GM18858 (cell line): ENCODE measurements at regions not wholly inside any gene's neighbourhood (a gene's known extent, or its start where the extent isn't known, plus 50 kb on each side); places are given as distances from the start of the nearest gene placed in this dataset.
"Not testable (repeated sequence)": the region's sequence is repeated elsewhere in the genome, so short reads cannot be mapped to it uniquely, and the experiment has no call there.

ENCODE experiments used
- ATAC-seq: cut with Tn5 transposase; IDR thresholded peaks from one replicate; pipeline ENCODE4 v1.9.1; 2021; ENCODE audit not compliant: unreplicated experiment

GRCh38 chr6:76275746-76276145 is 203.3 kb upstream of the IMPG1 start:
- no peak for ATAC-seq

DNA sequence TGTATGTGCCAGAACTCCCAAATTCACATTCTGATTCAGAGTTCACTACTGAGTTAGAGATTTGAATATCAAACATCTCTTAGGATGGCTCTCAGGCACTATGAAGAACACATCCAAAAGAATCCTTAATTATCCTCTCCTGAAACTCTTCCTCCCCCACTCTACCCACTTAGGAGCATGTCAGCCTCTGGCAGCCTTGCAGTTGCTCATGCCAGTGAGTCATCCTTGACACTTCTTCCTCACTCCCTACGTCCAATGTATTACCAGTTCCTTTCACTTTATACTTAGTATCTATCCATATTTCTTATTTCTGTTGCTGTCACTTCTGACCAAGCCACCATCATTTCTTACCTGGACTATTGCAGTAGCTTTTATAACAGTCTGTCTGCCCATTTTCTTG is 192.0 kb upstream of the IMPG1 start:
- no peak for ATAC-seq

GRCh38 chr6:76262240-76262639 is 189.8 kb upstream of the IMPG1 start:
- ATAC-seq, result no peak

DNA sequence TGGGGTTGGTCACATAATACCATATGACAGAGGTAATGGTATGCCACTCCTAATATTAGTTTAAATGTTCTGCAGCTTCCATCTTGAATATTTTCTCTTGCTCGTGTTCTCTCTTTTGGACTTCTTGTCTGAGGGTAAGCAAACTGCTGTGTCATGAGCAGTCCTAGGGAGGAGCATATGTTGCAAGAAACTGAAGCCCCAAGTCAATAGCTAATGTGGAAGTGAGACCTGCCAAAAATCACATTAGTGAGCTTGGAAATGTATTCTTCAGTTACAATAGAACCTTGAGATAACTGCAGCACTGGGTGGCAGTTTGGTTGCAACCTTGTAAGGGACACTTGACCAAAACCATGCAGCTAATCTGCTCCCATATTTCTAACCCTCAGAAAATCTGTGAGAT is 178.2 kb upstream of the IMPG1 start:
- ATAC-seq, result no peak

GRCh38 chr6:76247527-76247926 is 175.1 kb upstream of the IMPG1 start:
- ATAC-seq, result no peak

- ATAC-seq, result no peak
These were observed 167.6 kb upstream of the IMPG1 start for GRCh38 chr6:76240092-76240491.

- ATAC-seq, result no peak
These were observed 158.2 kb upstream of the IMPG1 start for GRCh38 chr6:76230711-76231110.

GRCh38 chr6:76222189-76222588 is 149.7 kb upstream of the IMPG1 start:
- ATAC-seq, result no peak

- ATAC-seq, result peak; percentile 42
These were observed 149.1 kb upstream of the IMPG1 start for GRCh38 chr6:76221525-76221924.

- no peak for ATAC-seq
These were observed 148.3 kb upstream of the IMPG1 start for GRCh38 chr6:76220805-76221204.

- ATAC-seq, result no peak
These were observed 145.1 kb upstream of the IMPG1 start for GRCh38 chr6:76217606-76218005.

- ATAC-seq, result no peak
These were observed 142.1 kb upstream of the IMPG1 start for GRCh38 chr6:76214546-76214945.

DNA sequence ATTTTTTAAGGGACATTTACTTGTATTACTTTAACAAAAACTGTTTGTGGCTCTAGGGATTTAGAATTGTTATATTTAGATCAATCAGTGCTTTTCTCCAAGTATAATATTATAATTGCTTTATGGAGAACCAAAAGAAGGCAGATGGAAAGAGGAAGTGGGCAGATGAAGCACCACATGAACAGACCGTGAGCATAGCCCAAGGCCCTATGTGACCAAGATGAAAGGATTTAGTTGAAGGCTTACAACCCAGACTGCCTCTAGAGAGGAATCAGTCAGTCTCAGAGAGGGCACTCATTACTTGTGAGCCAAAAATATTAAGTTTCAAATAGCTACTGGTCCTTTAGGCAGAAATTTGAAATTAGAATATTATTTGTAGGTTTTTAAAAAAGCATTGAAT is 102.3 kb upstream of the IMPG1 start:
- ATAC-seq, result no peak

- no peak for ATAC-seq
These were observed 94.4 kb upstream of the IMPG1 start for GRCh38 chr6:76166874-76167273.

DNA sequence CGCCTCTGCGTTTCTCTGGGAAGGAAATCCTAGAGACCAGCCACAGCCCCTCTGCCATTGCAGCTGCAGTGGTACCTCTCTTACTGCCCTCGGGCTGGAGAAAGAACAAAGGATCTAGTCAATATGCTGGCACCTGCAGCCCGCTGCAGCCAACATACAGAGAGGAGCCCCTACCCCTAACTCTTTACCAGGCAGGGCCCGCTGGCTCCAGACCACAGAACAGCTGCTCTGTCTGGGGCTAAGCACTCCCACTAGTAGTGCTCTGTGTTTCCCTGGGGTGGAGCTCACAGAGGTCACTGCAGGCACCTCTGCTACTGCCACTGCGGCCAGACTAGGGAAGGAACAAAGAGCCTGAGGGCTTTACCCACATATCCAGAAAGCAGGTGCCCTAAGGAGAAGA is 93.8 kb upstream of the IMPG1 start:
- no peak for ATAC-seq

DNA sequence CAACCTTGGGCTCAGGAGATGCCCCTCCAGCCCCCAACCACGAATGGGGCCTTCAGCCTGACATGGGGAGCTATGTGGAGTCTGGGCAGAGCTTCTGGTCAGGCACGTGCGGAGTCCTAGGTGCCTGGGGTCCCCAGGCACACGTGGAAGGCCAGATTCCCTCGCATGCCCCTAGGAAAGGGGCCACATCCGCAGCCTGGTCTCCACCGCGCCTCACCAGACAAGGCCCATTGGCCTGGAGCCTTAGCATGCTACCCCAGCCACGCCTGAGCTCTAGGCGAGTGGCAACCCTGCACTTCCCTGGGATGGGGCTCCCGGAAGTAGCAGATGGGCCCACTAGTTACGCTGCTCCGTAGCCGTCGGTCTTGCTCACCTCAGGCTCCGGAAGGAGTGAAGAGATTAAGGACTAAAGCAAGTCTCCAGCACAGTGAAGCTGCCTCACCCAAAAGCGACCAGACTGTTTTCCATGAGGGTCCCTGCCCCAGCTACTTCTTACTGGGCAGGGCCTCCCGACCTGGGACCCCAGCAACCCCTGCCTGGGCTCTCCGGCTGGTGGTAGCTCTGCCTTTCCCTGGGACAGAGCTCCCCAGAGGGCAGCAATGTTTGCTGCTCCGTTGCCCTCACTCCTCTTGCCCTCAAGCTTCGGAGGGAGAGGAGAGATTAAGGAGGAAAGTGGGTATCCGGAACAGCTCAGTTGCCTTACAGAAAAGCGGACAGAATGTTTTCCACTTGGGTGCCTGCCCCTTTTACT is 93.2 kb upstream of the IMPG1 start:
- no peak for ATAC-seq

- no peak for ATAC-seq
These were observed 90.3 kb upstream of the IMPG1 start for GRCh38 chr6:76162811-76163210.

GRCh38 chr6:76157800-76158199 is 85.3 kb upstream of the IMPG1 start:
- not testable (repeated sequence) for ATAC-seq

DNA sequence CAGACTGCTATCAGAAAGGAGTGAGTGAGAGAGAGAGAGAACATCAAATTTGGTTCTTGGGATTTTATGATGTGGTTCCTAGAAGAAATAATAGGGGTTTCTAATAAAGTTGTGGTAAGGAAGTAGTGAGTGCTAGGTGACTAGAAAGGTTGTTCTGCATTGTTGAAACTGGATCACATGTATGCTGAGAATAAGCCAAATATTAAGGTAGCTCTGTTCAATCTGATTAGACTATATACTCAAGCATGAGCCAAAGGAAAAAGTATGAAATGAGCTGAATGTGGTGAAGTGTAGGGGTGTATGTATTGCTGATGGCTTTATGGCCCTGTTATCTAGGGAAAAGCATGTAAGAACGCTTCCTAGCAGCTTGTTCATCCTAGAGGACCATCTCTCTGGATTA is 63.0 kb upstream of the IMPG1 start:
- no peak for ATAC-seq

- ATAC-seq, result no peak
These were observed 62.2 kb upstream of the IMPG1 start for GRCh38 chr6:76134651-76135050.

GRCh38 chr6:76124018-76124417 is 51.6 kb upstream of the IMPG1 start:
- no peak for ATAC-seq
